Lung (tissue), 11 donors: ENCODE measurements at regions not wholly inside any gene's neighbourhood (a gene's known extent, or its start where the extent isn't known, plus 50 kb on each side); places are given as distances from the start of the nearest gene placed in this dataset.

ENCODE experiments used
- ATAC-seq: fragments of 200-7000 bp; cut with Tn5 transposase; one replicate; pipeline ENCODE4 v1.9.1; 2020; ENCODE audit warnings: moderate number of reproducible peaks; ENCODE audit not compliant: insufficient read depth, low FRiP score
- DNase-seq, 3 donors: peaks; one replicate each; pipeline ENCODE4 v3.0.0-alpha.2; 2013 to 2017
- H3K27ac ChIP-seq, 2 donors: one replicate each; pipeline ENCODE4 v1.5.1; 2013; ENCODE audit warnings: mild to moderate bottlenecking in 2 of 2, moderate library complexity in 2 of 2, control low read depth in 1 of 2, inconsistent platforms in 1 of 2, low read depth in 1 of 2, low read length in 1 of 2
- H3K27me3 ChIP-seq, 3 donors: one replicate each; pipeline ENCODE4 v1.5.1; 2013; ENCODE audit warnings: low read length in 2 of 3; ENCODE audit not compliant: control insufficient read depth in 3 of 3, insufficient read depth in 3 of 3
- H3K36me3 ChIP-seq, 4 donors: one replicate each; pipeline ENCODE4 v1.5.1; 2013; ENCODE audit warnings: low read length in 4 of 4, mild to moderate bottlenecking in 1 of 4, moderate library complexity in 1 of 4; ENCODE audit not compliant: control insufficient read depth in 4 of 4, insufficient read depth in 4 of 4
- H3K4me1 ChIP-seq, 5 donors: one replicate each; pipeline ENCODE4 v1.5.1; 2013; ENCODE audit warnings: low read length in 5 of 5, mild to moderate bottlenecking in 2 of 5, moderate library complexity in 1 of 5; ENCODE audit not compliant: control insufficient read depth in 5 of 5, insufficient read depth in 5 of 5
- H3K4me3 ChIP-seq: one replicate; pipeline ENCODE4 v1.5.1; 2013; ENCODE audit warnings: mild to moderate bottlenecking, control low read depth, moderate library complexity
- H3K9ac ChIP-seq, 2 donors: one replicate each; pipeline ENCODE4 v1.5.1; 2013; ENCODE audit warnings: low read length in 2 of 2, control low read depth in 1 of 2; ENCODE audit not compliant: insufficient read depth in 1 of 2
- H3K9me3 ChIP-seq, 4 donors: one replicate each; pipeline ENCODE4 v1.5.1; 2013; ENCODE audit warnings: low read length in 3 of 4, mild to moderate bottlenecking in 1 of 4, moderate library complexity in 1 of 4; ENCODE audit not compliant: control insufficient read depth in 4 of 4, insufficient read depth in 3 of 4
- CTCF ChIP-seq: IDR thresholded peaks from 2 replicates; pipeline ENCODE4 v1.5.1; 2012; ENCODE audit warnings: mild to moderate bottlenecking; ENCODE audit errors: control extremely low read depth, extremely low read depth
- WGBS, 2 donors: extraction: QIAGEN DNeasy Blood & Tissue Kit; methylation state at CpG; one replicate each; pipeline ENCODE4 v1.1.7; 2013; 5-methylcytosine and 5-hydroxymethylcytosine counted together
- donor health status: control.
- donor health status: control.
- donor health status: Bipolar disorder and iron deficiency.
- donor health status: healthy.
- donor health status: DM: yes; HTN: yes; CAD: no.

GRCh38 chr5:6216471-6217075, 161.8 kb downstream of the MED10 start:
- no peak overlapping the region for H3K27ac ChIP-seq
- no peak overlapping the region for H3K9ac ChIP-seq
- no peak overlapping the region for H3K4me3 ChIP-seq
- ATAC-seq (no peak), DNase-seq (no peak)
- no peaks in the 10 kb centered on the region for H3K36me3 ChIP-seq
- H3K27me3 ChIP-seq, result no peaks in the 10 kb centered on the region
- H3K4me1 ChIP-seq, result no peaks in the 10 kb centered on the region
- 84 to 93% methylated on average over 9 of the region's 9 CpGs for WGBS, 2 donors
- no peak for TF ChIP-seq CTCF
- H3K9me3 ChIP-seq, result peaks cover 0 to 10% (median 0%) of the 10 kb centered on the region in 4 donors

- peaks cover 0 to 11% (median 0%) of the 10 kb centered on the region in 4 donors for H3K9me3 ChIP-seq
- DNase-seq (no peak), ATAC-seq (no peak)
- H3K4me3 ChIP-seq, result no peak overlapping the region
- no peaks in the 10 kb centered on the region for H3K27me3 ChIP-seq
- H3K27ac ChIP-seq, result no peak overlapping the region
- no peak for TF ChIP-seq CTCF
- WGBS, 2 donors, result 79 to 86% methylated on average over 8 of the region's 8 CpGs
- no peaks in the 10 kb centered on the region for H3K36me3 ChIP-seq
- no peak overlapping the region for H3K9ac ChIP-seq
- H3K4me1 ChIP-seq, result no peaks in the 10 kb centered on the region
Observed at GRCh38 chr5:6215891-6216290, 162.5 kb downstream of the MED10 start.

GRCh38 chr5:6212244-6212643, 166.1 kb downstream of the MED10 start:
- H3K4me3 ChIP-seq, result no peak overlapping the region
- no peaks in the 10 kb centered on the region for H3K36me3 ChIP-seq
- no peak overlapping the region for H3K9ac ChIP-seq
- TF ChIP-seq CTCF, result no peak
- no peak overlapping the region for H3K27ac ChIP-seq
- H3K9me3 ChIP-seq, result peaks cover 0 to 9% (median 0%) of the 10 kb centered on the region in 4 donors
- 68 to 81% methylated on average over 1 of the region's 1 CpG for WGBS, 2 donors
- no peaks in the 10 kb centered on the region for H3K4me1 ChIP-seq
- no peak for DNase-seq
- no peaks in the 10 kb centered on the region for H3K27me3 ChIP-seq
- no peak for ATAC-seq

- DNase-seq (no peak), ATAC-seq (no peak)
- no peak for TF ChIP-seq CTCF
- H3K36me3 ChIP-seq, result no peaks in the 10 kb centered on the region
- WGBS, 2 donors, result 74 to 89% methylated on average over 1 of the region's 1 CpG
- no peak overlapping the region for H3K4me3 ChIP-seq
- no peak overlapping the region for H3K27ac ChIP-seq
- H3K27me3 ChIP-seq, result no peaks in the 10 kb centered on the region
- peaks cover 0 to 3% (median 0%) of the 10 kb centered on the region in 4 donors for H3K9me3 ChIP-seq
- H3K4me1 ChIP-seq, result no peaks in the 10 kb centered on the region
- no peak overlapping the region for H3K9ac ChIP-seq
Observed at GRCh38 chr5:6206501-6206900, 171.8 kb downstream of the MED10 start.
